ENCODE measurements at regions not wholly inside any gene's neighbourhood (a gene's known extent, or its start where the extent isn't known, plus 50 kb on each side); places are given as distances from the start of the nearest gene placed in this dataset.

- TF ChIP-seq, protein P1, sequence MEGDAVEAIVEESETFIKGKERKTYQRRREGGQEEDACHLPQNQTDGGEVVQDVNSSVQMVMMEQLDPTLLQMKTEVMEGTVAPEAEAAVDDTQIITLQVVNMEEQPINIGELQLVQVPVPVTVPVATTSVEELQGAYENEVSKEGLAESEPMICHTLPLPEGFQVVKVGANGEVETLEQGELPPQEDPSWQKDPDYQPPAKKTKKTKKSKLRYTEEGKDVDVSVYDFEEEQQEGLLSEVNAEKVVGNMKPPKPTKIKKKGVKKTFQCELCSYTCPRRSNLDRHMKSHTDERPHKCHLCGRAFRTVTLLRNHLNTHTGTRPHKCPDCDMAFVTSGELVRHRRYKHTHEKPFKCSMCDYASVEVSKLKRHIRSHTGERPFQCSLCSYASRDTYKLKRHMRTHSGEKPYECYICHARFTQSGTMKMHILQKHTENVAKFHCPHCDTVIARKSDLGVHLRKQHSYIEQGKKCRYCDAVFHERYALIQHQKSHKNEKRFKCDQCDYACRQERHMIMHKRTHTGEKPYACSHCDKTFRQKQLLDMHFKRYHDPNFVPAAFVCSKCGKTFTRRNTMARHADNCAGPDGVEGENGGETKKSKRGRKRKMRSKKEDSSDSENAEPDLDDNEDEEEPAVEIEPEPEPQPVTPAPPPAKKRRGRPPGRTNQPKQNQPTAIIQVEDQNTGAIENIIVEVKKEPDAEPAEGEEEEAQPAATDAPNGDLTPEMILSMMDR (IDR thresholded peaks at IDR 0.05; ENCODE audit: low read length): no peak
- no peak for TF ChIP-seq EZH2 (IDR thresholded peaks at IDR 0.05; ENCODE audit: borderline replicate concordance, low read length)
Observed at GRCh38 chr6:84536885-84537638, 227.3 kb downstream of the TBX18 start.
